Panc1 (cell line): ENCODE measurements at regions not wholly inside any gene's neighbourhood (a gene's known extent, or its start where the extent isn't known, plus 50 kb on each side); places are given as distances from the start of the nearest gene placed in this dataset.

Experiments
- ATAC-seq: fragments of 200-7000 bp; cut with Tn5 transposase; 2 replicates; pipeline ENCODE4 v1.9.1; 2020; ENCODE audit warnings: mild to moderate bottlenecking, moderate library complexity
- BruUV-seq: library from RNA; stranded (reverse); fragments of 400-500 nt; replicated peaks from 2 replicates; lab custom pipeline; 2021; lab: Mats Ljungman, UMichigan
- CTCF ChIA-PET: fragments of 300-600 bp; sonication (Branson Sonifier 250); formaldehyde crosslinking; loops from one replicate; lab custom pipeline; 2022; ENCODE audit warnings: antibody characterized with exemption; lab: Charles Lee
- POLR2A ChIA-PET: fragments of 300-600 bp; sonication (Branson Sonifier 250); formaldehyde crosslinking; loops from one replicate; lab custom pipeline; 2022; ENCODE audit warnings: antibody characterized with exemption; lab: Charles Lee
- DNase-seq: peaks from one replicate; pipeline ENCODE4 v3.0.0-alpha.2; 2010; ENCODE audit warnings: low read depth, low spot score
- H3K27ac ChIP-seq: 2 replicates; pipeline ENCODE4 v1.5.1; 2011; ENCODE audit warnings: mild to moderate bottlenecking, low read length, inconsistent platforms
- H3K27me3 ChIP-seq: fragments of 200-500 bp; sonication (Bioruptor generic); 2 replicates; pipeline ENCODE4 v1.6.0; 2014; ENCODE audit warnings: low read length, inconsistent platforms; ENCODE audit not compliant: control insufficient read depth, insufficient read depth
- H3K36me3 ChIP-seq: fragments of 200-500 bp; sonication (Bioruptor generic); 2 replicates; pipeline ENCODE4 v1.5.1; 2014; ENCODE audit warnings: inconsistent platforms, mild to moderate bottlenecking, low read length, moderate library complexity; ENCODE audit not compliant: control insufficient read depth, insufficient read depth
- H3K4me1 ChIP-seq: 2 replicates; pipeline ENCODE4 v1.5.1; 2011; ENCODE audit warnings: inconsistent platforms, mild to moderate bottlenecking, low read length, moderate library complexity; ENCODE audit not compliant: control insufficient read depth, insufficient read depth
- H3K4me3 ChIP-seq, 2 experiments: 2 replicates each; pipeline ENCODE4 v1.5.1; 2011 to 2012; ENCODE audit warnings: low read depth in 2 of 2, low read length in 2 of 2, mild to moderate bottlenecking in 2 of 2, inconsistent platforms in 1 of 2, moderate library complexity in 1 of 2
- H3K9me3 ChIP-seq: fragments of 200-500 bp; sonication (Bioruptor generic); 2 replicates; pipeline ENCODE4 v1.5.1; 2014; ENCODE audit warnings: low read depth, mild to moderate bottlenecking, inconsistent platforms, low read length, moderate library complexity; ENCODE audit not compliant: control insufficient read depth, insufficient read depth
- CTCF ChIP-seq: fragments of 450-650 bp; IDR thresholded peaks from 2 replicates; pipeline ENCODE4 v1.5.1; 2017; ENCODE audit warnings: mild to moderate bottlenecking
- POLR2AphosphoS5 ChIP-seq: IDR thresholded peaks from 2 replicates; pipeline ENCODE4 v1.6.1; 2012; ENCODE audit warnings: mild to moderate bottlenecking, low read depth, low read length, moderate library complexity
- REST ChIP-seq, 2 experiments: IDR thresholded peaks; 2 replicates each; pipeline ENCODE4 v1.6.1; 2011 to 2012; ENCODE audit warnings: low read depth in 2 of 2, control low read depth in 1 of 2, low read length in 1 of 2, mild to moderate bottlenecking in 1 of 2, moderate library complexity in 1 of 2; ENCODE audit not compliant: insufficient read depth in 1 of 2
- SIN3A ChIP-seq: IDR thresholded peaks from 2 replicates; pipeline ENCODE4 v1.6.1; 2012; ENCODE audit warnings: low read depth, mild to moderate bottlenecking, low read length, moderate library complexity, borderline replicate concordance; ENCODE audit not compliant: insufficient read depth
- TCF7L2 ChIP-seq: IDR thresholded peaks from 2 replicates; pipeline ENCODE4 v1.6.1; 2011; ENCODE audit warnings: mild to moderate bottlenecking, low read depth, low read length, inconsistent platforms
- in situ Hi-C: cut with HindIII; loops from 2 replicates; pipeline ENCODE4 v1.10.0; 2016; ENCODE audit warnings: low sequenced_read_pairs, low pct_unique_long_range_greater_than_20kb
- intact Hi-C: fragments of 100-400 bp; cut with micrococcal nuclease; formaldehyde crosslinking; loops from one replicate; pipeline ENCODE4 v1.10.0; 2022; ENCODE audit not compliant: unreplicated experiment

GRCh38 chr15:98422130-98422478 is 226.2 kb upstream of the IGF1R start:
- TF ChIP-seq CTCF = no peak
- no peak for TF ChIP-seq TCF7L2
- no peak for TF ChIP-seq POLR2AphosphoS5
- TF ChIP-seq REST (IDR thresholded peaks at IDR 0.05; ENCODE audit: insufficient read depth in 1 of 2, low read depth in 2 of 2, low read length in 1 of 2) = no peak
- no peak for TF ChIP-seq SIN3A
- Histone ChIP-seq H3K9me3 (no peaks in the 10 kb centered on the region), H3K27me3 (peaks cover 2% of the 10 kb centered on the region; the same call in 1 of the 2 replicates), H3K4me3 (no peak overlapping the region), H3K27ac (no peak overlapping the region), H3K4me1 (peaks cover 8% of the 10 kb centered on the region; the same call in 1 of the 2 replicates), H3K36me3 (no peaks in the 10 kb centered on the region)
- CTCF ChIA-PET = interaction anchor here (0.6 to 1.3 kb wide), 2 partner anchors 23 to 110 kb away, joined by 4 to 9 read pairs; no protein-coding TSS in a partner anchor
- in situ Hi-C loops = no loop called here
- POLR2A ChIA-PET = no interaction called here
- intact Hi-C loops = loop anchor here (5.0 to 10.0 kb wide), 3 partner anchors 237 to 520 kb away; no protein-coding TSS in a partner anchor
- ATAC-seq = no peak
- no TSS peak for BruUV-seq
- DNase-seq = no peak

GRCh38 chr15:98425173-98425572 is 223.2 kb upstream of the IGF1R start:
- TF ChIP-seq SIN3A = no peak
- intact Hi-C loops = loop anchor here (10.0 kb wide), 1 partner anchor 240 kb away; no protein-coding TSS in a partner anchor
- H3K4me1 ChIP-seq = peaks cover 8% of the 10 kb centered on the region; the same call in 1 of the 2 replicates
- in situ Hi-C loops = no loop called here
- ChIA-PET CTCF (interaction anchor here (0.6 kb wide), 1 partner anchor 114 kb away, joined by 4 read pairs; no protein-coding TSS in a partner anchor), POLR2A (no interaction called here)
- no peaks in the 10 kb centered on the region for H3K36me3 ChIP-seq
- BruUV-seq = no TSS peak
- no peaks in the 10 kb centered on the region for H3K9me3 ChIP-seq
- DNase-seq = no peak
- no peak overlapping the region for H3K4me3 ChIP-seq
- H3K27me3 ChIP-seq = peaks cover 5% of the 10 kb centered on the region; the same call in 1 of the 2 replicates
- no peak for ATAC-seq
- no peak overlapping the region for H3K27ac ChIP-seq

- Histone ChIP-seq H3K27me3 (0 out of 2 replicates have a peak, but pooled peaks cover 5% of the 10 kb centered on the region), H3K4me3 (no peak overlapping the region), H3K9me3 (no peaks in the 10 kb centered on the region), H3K36me3 (no peaks in the 10 kb centered on the region), H3K27ac (no peak overlapping the region), H3K4me1 (no peaks in the 10 kb centered on the region)
- BruUV-seq = no TSS peak
- in situ Hi-C loops (no loop called here), intact Hi-C loops (loop anchor here (10.0 kb wide), 1 partner anchor 243 kb away; no protein-coding TSS in a partner anchor)
- no peak for ATAC-seq
- no peak for DNase-seq
- ChIA-PET POLR2A (no interaction called here), CTCF (interaction anchor here (0.6 to 1.8 kb wide), 2 partner anchors 116 to 191 kb away, joined by 3 to 12 read pairs; no protein-coding TSS in a partner anchor)
- TF ChIP-seq REST (IDR thresholded peaks at IDR 0.05; ENCODE audit: insufficient read depth in 1 of 2, low read depth in 2 of 2, low read length in 1 of 2) (no peak), CTCF (no peak), TCF7L2 (no peak), POLR2AphosphoS5 (no peak), SIN3A (no peak)
Measured at GRCh38 chr15:98427321-98427720, 221.0 kb upstream of the IGF1R start.
